NOMO-1 treated with dmso at 0.1 percent for 144 hours (cell line): ENCODE measurements at regions not wholly inside any gene's neighbourhood (a gene's known extent, or its start where the extent isn't known, plus 50 kb on each side); places are given as distances from the start of the nearest gene placed in this dataset.
"Not testable (repeated sequence)": the region's sequence is repeated elsewhere in the genome, so short reads cannot be mapped to it uniquely, and the experiment has no call there.

Experiments used
- DNase-seq: peaks from one replicate; lab custom pipeline; 2025; ENCODE audit not compliant: unreplicated experiment; lab: John Stamatoyannopoulos, UW

GRCh38 chr13:87452281-87452680 is 218.9 kb upstream of the SLITRK5 start:
- DNase-seq: no peak

GRCh38 chr13:87453244-87453643 is 217.9 kb upstream of the SLITRK5 start:
- no peak for DNase-seq

GRCh38 chr13:87459419-87459818 is 211.8 kb upstream of the SLITRK5 start:
- DNase-seq: no peak

GRCh38 chr13:87497426-87497825 is 173.7 kb upstream of the SLITRK5 start:
- DNase-seq: no peak

- no peak for DNase-seq
These were observed 172.5 kb upstream of the SLITRK5 start for GRCh38 chr13:87498681-87499080.

- DNase-seq: no peak
These were observed 146.4 kb upstream of the SLITRK5 start for GRCh38 chr13:87524775-87525174.

- no peak for DNase-seq
These were observed 137.4 kb upstream of the SLITRK5 start for GRCh38 chr13:87533776-87534175.

- no peak for DNase-seq
These were observed 135.3 kb upstream of the SLITRK5 start for GRCh38 chr13:87535911-87536310.

- DNase-seq: no peak
These were observed 134.7 kb upstream of the SLITRK5 start for GRCh38 chr13:87536499-87536898.

GRCh38 chr13:87536899-87537298 is 134.3 kb upstream of the SLITRK5 start:
- DNase-seq: no peak

- DNase-seq: no peak
These were observed 133.2 kb upstream of the SLITRK5 start for GRCh38 chr13:87537951-87538350.

- no peak for DNase-seq
These were observed 132.7 kb upstream of the SLITRK5 start for GRCh38 chr13:87538366-87539052.

GRCh38 chr13:87553142-87553541 is 118.0 kb upstream of the SLITRK5 start:
- DNase-seq: no peak

GRCh38 chr13:87554045-87554444 is 117.1 kb upstream of the SLITRK5 start:
- no peak for DNase-seq

GRCh38 chr13:87557788-87558187 is 113.4 kb upstream of the SLITRK5 start:
- DNase-seq: no peak

GRCh38 chr13:87561580-87561979 is 109.6 kb upstream of the SLITRK5 start:
- DNase-seq: not testable (repeated sequence)

- DNase-seq: no peak
These were observed 100.5 kb upstream of the SLITRK5 start for GRCh38 chr13:87570669-87571068.

GRCh38 chr13:87582399-87582798 is 88.8 kb upstream of the SLITRK5 start:
- no peak for DNase-seq

- no peak for DNase-seq
These were observed 80.7 kb upstream of the SLITRK5 start for GRCh38 chr13:87590518-87590917.

- DNase-seq: not testable (repeated sequence)
These were observed 66.7 kb upstream of the SLITRK5 start for GRCh38 chr13:87604437-87604836.

- DNase-seq: no peak
These were observed 63.9 kb upstream of the SLITRK5 start for GRCh38 chr13:87607266-87607665.

- no peak for DNase-seq
These were observed 56.9 kb upstream of the SLITRK5 start for GRCh38 chr13:87614276-87614675.
